Sigmoid colon (tissue), 4 donors: ENCODE measurements at regions not wholly inside any gene's neighbourhood (a gene's known extent, or its start where the extent isn't known, plus 50 kb on each side); places are given as distances from the start of the nearest gene placed in this dataset.

Experiments
- CTCF ChIP-seq, 4 experiments: fragments of 450-650 bp in 3 of 4; fragments of 200-600 bp in 1 of 4; IDR thresholded peaks; one replicate each; pipeline ENCODE4 v1.5.1; 2016 to 2019; ENCODE audit warnings: antibody characterized with exemption in 4 of 4, mild to moderate bottlenecking in 3 of 4, moderate library complexity in 2 of 4
- POLR2A ChIP-seq, 2 donors: fragments of 450-650 bp; IDR thresholded peaks; one replicate each; pipeline ENCODE4 v1.6.1; 2016; ENCODE audit warnings: antibody characterized with exemption in 2 of 2, mild to moderate bottlenecking in 2 of 2, moderate library complexity in 2 of 2
- POLR2AphosphoS5 ChIP-seq, 4 donors: sonication (generic); formaldehyde crosslinking; IDR thresholded peaks; one replicate each; pipeline ENCODE4 v1.6.1; 2017; ENCODE audit warnings: antibody characterized with exemption in 4 of 4

GRCh38 chr16:5884339-5884738 is 786.7 kb upstream of the EEF2KMT start:
- no peak for TF ChIP-seq POLR2A (IDR thresholded peaks at IDR 0.05)
- no peak for TF ChIP-seq CTCF (IDR thresholded peaks at IDR 0.05)
- no peak for TF ChIP-seq POLR2AphosphoS5 (IDR thresholded peaks at IDR 0.05)
